ENCODE measurements at regions not wholly inside any gene's neighbourhood (a gene's known extent, or its start where the extent isn't known, plus 50 kb on each side); places are given as distances from the start of the nearest gene placed in this dataset.

DNA sequence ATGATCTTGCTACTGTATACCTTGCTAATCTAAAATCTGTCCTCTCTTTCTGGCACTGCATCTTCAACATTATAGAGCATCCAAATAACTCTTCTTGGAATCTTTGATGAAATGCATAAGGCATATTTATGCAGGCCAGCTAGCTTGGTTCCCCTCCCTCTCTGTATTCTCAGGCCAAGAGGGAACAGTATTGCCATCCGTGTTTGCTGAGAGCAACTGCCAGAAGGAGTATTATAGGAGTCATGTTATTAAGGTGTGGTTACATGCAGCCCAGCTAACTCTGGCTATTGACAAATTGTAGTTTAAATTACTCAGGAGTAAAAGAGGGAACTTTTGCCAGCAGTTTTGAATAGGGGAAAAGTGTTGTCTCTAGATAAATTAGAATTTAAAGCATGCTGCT lies 309.3 kb upstream of the E2F7 start:
- TF ChIP-seq POLR2A (IDR thresholded peaks at IDR 0.05; ENCODE audit: low read length) (no peak), MAFK (IDR thresholded peaks at IDR 0.05; ENCODE audit: partially characterized antibody) (no peak), BHLHE40 (IDR thresholded peaks at IDR 0.05; ENCODE audit: low read depth, low read length) (no peak), RFX5 (IDR thresholded peaks at IDR 0.05) (no peak), ESRRA (IDR thresholded peaks at IDR 0.05; ENCODE audit: borderline replicate concordance, low read length) (no peak)
- TF ChIP-seq, protein P1, sequence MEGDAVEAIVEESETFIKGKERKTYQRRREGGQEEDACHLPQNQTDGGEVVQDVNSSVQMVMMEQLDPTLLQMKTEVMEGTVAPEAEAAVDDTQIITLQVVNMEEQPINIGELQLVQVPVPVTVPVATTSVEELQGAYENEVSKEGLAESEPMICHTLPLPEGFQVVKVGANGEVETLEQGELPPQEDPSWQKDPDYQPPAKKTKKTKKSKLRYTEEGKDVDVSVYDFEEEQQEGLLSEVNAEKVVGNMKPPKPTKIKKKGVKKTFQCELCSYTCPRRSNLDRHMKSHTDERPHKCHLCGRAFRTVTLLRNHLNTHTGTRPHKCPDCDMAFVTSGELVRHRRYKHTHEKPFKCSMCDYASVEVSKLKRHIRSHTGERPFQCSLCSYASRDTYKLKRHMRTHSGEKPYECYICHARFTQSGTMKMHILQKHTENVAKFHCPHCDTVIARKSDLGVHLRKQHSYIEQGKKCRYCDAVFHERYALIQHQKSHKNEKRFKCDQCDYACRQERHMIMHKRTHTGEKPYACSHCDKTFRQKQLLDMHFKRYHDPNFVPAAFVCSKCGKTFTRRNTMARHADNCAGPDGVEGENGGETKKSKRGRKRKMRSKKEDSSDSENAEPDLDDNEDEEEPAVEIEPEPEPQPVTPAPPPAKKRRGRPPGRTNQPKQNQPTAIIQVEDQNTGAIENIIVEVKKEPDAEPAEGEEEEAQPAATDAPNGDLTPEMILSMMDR (IDR thresholded peaks at IDR 0.05), result no peak
- TF ChIP-seq, protein P2, sequence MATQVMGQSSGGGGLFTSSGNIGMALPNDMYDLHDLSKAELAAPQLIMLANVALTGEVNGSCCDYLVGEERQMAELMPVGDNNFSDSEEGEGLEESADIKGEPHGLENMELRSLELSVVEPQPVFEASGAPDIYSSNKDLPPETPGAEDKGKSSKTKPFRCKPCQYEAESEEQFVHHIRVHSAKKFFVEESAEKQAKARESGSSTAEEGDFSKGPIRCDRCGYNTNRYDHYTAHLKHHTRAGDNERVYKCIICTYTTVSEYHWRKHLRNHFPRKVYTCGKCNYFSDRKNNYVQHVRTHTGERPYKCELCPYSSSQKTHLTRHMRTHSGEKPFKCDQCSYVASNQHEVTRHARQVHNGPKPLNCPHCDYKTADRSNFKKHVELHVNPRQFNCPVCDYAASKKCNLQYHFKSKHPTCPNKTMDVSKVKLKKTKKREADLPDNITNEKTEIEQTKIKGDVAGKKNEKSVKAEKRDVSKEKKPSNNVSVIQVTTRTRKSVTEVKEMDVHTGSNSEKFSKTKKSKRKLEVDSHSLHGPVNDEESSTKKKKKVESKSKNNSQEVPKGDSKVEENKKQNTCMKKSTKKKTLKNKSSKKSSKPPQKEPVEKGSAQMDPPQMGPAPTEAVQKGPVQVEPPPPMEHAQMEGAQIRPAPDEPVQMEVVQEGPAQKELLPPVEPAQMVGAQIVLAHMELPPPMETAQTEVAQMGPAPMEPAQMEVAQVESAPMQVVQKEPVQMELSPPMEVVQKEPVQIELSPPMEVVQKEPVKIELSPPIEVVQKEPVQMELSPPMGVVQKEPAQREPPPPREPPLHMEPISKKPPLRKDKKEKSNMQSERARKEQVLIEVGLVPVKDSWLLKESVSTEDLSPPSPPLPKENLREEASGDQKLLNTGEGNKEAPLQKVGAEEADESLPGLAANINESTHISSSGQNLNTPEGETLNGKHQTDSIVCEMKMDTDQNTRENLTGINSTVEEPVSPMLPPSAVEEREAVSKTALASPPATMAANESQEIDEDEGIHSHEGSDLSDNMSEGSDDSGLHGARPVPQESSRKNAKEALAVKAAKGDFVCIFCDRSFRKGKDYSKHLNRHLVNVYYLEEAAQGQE (IDR thresholded peaks at IDR 0.05), result no peak

All from A549 (cell line).